NK-92 treated with Interleukin-12 subunit alpha and Interleukin-12 subunit beta, amount 100 ng/mL, for 24 hours (cell line): ENCODE measurements at regions not wholly inside any gene's neighbourhood (a gene's known extent, or its start where the extent isn't known, plus 50 kb on each side); places are given as distances from the start of the nearest gene placed in this dataset.
"Not testable (repeated sequence)": the region's sequence is repeated elsewhere in the genome, so short reads cannot be mapped to it uniquely, and the experiment has no call there.

Source experiments
- DNase-seq: peaks from one replicate; lab custom pipeline; 2025; lab: John Stamatoyannopoulos, UW

DNA sequence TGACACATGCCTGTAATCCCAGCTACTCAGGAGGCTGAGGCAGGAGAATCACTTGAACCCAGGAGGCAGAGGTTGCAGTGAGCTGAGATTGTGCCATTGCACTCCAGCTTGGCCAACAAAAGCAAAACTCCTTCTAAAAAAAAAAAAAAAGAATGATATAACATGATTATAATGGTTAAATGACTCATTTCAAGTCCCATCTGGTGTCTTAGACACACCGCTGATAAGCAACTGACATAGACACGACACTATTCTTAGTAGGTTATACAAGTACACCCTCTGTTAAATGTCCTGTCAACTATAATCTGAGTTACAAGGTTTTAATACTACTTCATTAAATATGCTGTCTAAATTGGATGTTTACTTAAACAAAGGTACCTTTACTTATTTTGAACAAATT, 405.3 kb upstream of the CLINT1 start:
- no peak for DNase-seq

- no peak for DNase-seq
Measured at GRCh38 chr5:158261674-158262367, 402.9 kb upstream of the CLINT1 start.

DNA sequence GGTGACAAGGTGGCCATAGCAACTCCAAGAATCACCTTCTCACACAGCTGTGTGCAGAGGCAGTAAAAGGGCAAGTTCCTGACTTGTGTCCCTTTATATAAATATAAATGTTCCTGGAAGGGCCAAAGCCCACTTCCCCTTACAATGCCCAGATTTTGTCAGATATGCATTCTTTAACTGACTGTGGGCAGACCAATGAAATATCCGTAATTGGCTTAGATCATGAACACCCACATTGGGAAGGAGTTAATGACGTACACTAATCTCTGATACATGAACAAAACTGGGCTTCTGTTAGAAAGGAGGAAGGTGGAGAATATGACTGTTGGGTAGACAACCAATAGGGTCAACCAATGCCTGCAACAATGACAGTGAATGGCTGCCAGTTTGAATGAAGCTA, 397.2 kb upstream of the CLINT1 start:
- DNase-seq, result no peak

GRCh38 chr5:158255609-158256008, 396.7 kb upstream of the CLINT1 start:
- no peak for DNase-seq

DNA sequence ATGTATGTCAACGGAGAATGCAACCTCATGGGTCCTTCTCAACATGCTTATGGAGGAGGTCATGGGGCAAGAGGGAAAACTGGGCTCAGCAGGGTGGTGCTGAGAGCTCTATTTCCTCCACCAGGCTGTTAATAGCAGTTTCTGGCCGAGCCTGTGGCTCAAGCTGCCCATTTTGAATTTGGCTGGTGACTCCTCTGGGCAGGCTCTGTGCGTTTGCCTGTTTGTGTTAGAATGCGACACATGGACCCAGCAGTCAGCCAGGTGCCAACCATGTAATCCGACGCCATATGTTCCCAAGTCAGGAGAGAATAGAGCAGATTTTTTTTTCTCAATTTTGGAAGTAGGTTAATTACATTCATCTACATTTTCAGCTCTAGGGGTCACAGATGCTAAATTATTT, 387.7 kb upstream of the CLINT1 start:
- DNase-seq, result no peak

- DNase-seq, result no peak
Measured at GRCh38 chr5:158245513-158245912, 386.6 kb upstream of the CLINT1 start.

DNA sequence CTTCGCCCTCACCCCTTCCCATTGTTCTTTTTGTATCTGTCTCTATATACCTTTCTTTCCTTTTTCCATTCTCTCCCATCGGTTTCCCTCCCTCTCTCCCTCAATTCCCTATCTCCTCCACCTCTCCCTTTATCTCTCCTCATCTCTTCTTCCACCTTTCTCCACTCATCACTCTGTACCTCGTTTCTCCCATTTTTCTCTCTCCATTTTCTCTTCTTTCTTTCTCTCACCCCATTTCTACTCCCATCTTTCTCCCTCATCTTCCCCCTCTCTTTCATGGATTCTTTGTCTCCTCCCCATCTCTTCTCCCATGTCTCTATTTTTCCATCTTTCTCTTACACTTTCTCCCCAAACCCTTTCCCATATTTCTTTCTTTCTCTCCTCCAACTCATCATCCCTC, 385.9 kb upstream of the CLINT1 start:
- DNase-seq, result no peak

GRCh38 chr5:158236511-158237335, 377.8 kb upstream of the CLINT1 start:
- DNase-seq, result no peak

DNA sequence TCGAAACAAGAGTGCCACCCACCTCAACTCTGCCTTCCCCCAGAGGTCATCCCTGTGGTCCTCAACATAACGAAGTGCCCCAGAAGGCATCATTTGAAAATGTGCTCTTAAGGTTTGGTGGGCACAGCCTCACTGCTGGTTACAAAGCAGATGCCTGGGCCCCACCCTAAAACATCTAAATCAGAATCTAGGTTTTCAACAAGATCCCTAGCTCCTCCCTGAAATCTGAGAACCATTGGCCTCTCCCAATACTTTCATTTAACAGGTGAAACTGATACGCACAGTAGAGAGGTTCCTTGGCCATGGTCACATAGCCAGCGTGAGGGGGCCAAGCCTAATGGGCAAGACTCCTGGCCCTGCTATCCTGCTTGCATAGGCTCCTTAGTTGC, 376.2 kb upstream of the CLINT1 start:
- no peak for DNase-seq

- DNase-seq, result no peak
Measured at GRCh38 chr5:158234323-158235158, 375.6 kb upstream of the CLINT1 start.

- no peak for DNase-seq
Measured at GRCh38 chr5:158233735-158234322, 374.9 kb upstream of the CLINT1 start.

GRCh38 chr5:158227314-158227713, 368.4 kb upstream of the CLINT1 start:
- DNase-seq, result not testable (repeated sequence)

- no peak for DNase-seq
Measured at GRCh38 chr5:158226496-158226895, 367.6 kb upstream of the CLINT1 start.

DNA sequence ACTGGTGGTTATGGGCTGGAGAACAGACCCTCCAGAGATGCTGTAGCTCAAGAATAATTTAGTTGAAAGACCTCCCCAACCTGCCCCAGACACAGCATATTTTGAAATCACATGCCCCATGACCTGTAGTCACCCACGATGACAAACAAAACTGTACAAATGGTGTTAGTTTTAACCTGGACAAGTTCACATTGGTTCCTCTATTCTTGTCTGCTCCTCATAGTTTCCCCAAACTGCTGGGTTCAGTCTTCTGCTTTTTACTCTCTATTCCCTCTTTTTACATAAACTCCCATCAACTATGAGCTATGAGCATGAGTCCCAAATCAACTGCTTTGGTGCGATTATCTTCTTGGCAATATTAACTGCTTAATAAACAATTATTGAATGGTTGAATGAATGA, 365.3 kb upstream of the CLINT1 start:
- DNase-seq, result no peak

DNA sequence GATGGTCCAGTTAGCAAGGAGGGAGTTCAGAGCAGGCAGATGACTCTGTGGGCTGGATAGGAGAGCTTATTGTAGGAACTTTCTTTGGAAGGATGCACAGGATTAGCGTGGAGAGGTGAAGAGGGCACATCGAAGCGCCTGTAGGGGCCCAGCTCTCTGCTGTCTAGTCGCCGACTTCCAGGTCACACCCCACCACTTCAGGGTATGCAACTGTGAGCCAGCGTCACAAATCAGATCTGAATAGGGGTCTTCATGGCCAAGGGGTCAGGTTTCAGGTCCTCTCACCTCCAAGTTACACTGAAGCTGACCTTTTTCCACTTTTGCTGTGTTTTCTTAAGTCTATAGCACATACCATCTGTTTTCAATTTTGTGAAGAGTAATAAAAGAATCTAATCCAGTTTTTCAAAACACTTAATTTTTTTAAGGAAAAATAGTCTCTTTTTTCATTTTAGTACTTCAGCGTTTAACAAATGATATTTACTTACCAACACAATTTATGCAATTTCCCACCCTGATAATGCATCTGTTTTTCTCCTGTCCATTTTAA, 364.2 kb upstream of the CLINT1 start:
- no peak for DNase-seq

DNA sequence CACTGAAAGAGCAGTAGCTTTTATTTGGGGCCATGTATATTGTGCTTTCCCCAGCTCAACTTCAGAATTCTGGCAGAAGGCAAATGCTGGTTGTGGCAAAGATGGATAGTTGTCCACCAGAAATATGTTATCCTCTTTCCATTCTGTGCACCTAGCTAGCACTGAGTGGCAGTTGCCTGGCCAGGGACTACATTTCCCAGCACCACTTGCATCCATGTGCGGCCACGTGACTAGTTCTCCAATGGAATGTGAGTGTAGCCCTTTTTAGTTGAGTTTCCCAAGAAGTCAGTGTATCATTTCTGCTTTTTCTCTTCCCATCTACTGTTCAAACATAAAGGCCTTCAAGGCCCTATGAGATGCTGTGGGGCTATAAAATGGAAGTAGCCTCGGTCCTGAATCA, 354.0 kb upstream of the CLINT1 start:
- DNase-seq, result no peak

DNA sequence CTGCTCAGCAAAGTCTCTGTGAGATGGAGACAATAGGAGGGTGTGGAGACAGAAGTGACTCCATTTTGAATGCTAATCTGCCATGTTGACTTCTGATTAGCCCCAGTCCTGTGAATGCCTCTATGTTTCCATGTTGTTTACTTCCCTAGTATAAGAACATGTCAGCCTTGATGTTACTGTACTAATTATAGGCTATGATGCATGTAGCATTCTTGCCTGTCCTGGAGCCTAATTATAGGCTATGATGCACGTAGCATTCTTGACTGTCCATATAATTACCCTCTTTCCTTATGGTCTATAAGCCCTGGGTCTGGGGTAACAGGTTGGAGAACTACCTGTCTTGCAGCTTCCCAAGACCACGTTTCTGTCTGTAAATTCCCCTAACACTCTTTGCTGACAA, 353.3 kb upstream of the CLINT1 start:
- DNase-seq, result no peak

GRCh38 chr5:158209219-158209908, 350.4 kb upstream of the CLINT1 start:
- no peak for DNase-seq

DNA sequence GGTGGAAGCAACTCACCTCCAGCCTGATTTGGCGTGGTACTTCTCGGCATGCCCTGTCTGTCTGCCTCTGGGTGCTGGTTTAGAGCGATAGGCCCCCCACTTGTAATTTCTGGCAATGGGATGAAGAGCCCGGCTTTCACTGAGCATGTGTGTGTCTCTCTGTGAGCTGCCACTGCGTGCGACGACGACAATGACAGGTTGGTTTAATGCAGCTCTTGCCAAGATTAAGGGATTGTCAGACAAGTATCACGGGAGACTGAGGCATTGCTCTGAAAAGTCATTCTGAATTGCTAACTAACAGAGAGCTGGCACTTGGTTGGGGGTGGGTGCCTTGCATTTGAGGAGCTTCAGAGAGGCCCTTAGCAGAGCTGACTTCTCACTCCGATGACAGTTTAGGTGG, 348.8 kb upstream of the CLINT1 start:
- no peak for DNase-seq

DNA sequence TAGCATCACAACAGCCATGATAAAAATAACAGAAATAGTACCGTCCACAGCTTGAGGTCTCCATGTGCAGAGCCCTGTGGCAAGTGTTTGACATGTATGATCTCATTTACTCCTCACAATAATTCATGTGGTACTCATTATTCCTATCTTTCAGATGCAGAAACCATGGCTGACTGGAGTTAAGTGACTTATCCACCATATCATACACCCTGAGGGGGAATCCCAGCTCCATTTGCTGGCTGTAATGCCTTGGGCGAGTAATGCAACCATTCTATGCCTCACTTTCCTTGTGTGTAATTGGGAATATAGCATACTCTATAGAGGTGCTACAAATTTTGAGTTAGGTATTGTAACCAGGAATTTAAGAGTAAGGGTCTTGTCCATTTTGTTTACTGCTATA, 347.0 kb upstream of the CLINT1 start:
- DNase-seq, result no peak

- no peak for DNase-seq
Measured at GRCh38 chr5:158203261-158203660, 344.3 kb upstream of the CLINT1 start.
